NK-92 treated with Interleukin-12 subunit alpha and Interleukin-12 subunit beta, amount 100 ng/mL, for 24 hours (cell line): ENCODE measurements at regions not wholly inside any gene's neighbourhood (a gene's known extent, or its start where the extent isn't known, plus 50 kb on each side); places are given as distances from the start of the nearest gene placed in this dataset.

Experiments used
- DNase-seq: peaks from one replicate; lab custom pipeline; 2025; lab: John Stamatoyannopoulos, UW

GRCh38 chr2:167430447-167430846, 542.2 kb downstream of the XIRP2 start:
- DNase-seq: no peak

- DNase-seq: no peak
Observed at GRCh38 chr2:167424803-167425755, 536.8 kb downstream of the XIRP2 start.

GRCh38 chr2:167424221-167424620, 535.9 kb downstream of the XIRP2 start:
- DNase-seq: no peak

- no peak for DNase-seq
Observed at GRCh38 chr2:167423731-167424130, 535.5 kb downstream of the XIRP2 start.

GRCh38 chr2:167420211-167420610, 531.9 kb downstream of the XIRP2 start:
- DNase-seq: no peak

- no peak for DNase-seq
Observed at GRCh38 chr2:167415068-167415467, 526.8 kb downstream of the XIRP2 start.

GRCh38 chr2:167411367-167411766, 523.1 kb downstream of the XIRP2 start:
- DNase-seq: no peak

- DNase-seq: no peak
Observed at GRCh38 chr2:167406558-167406957, 518.3 kb downstream of the XIRP2 start.

- DNase-seq: no peak
Observed at GRCh38 chr2:167404627-167405284, 516.5 kb downstream of the XIRP2 start.

GRCh38 chr2:167401309-167401708, 513.0 kb downstream of the XIRP2 start:
- no peak for DNase-seq

GRCh38 chr2:167400546-167400945, 512.3 kb downstream of the XIRP2 start:
- no peak for DNase-seq

GRCh38 chr2:167398873-167399272, 510.6 kb downstream of the XIRP2 start:
- DNase-seq: no peak

GRCh38 chr2:167388901-167389300, 500.6 kb downstream of the XIRP2 start:
- no peak for DNase-seq

- no peak for DNase-seq
Observed at GRCh38 chr2:167388497-167388896, 500.2 kb downstream of the XIRP2 start.

GRCh38 chr2:167386694-167387093, 498.4 kb downstream of the XIRP2 start:
- no peak for DNase-seq

- DNase-seq: no peak
Observed at GRCh38 chr2:167383610-167384194, 495.4 kb downstream of the XIRP2 start.

GRCh38 chr2:167381349-167381748, 493.1 kb downstream of the XIRP2 start:
- no peak for DNase-seq

GRCh38 chr2:167380555-167380954, 492.3 kb downstream of the XIRP2 start:
- no peak for DNase-seq

- no peak for DNase-seq
Observed at GRCh38 chr2:167380094-167380493, 491.8 kb downstream of the XIRP2 start.

GRCh38 chr2:167369083-167369482, 480.8 kb downstream of the XIRP2 start:
- DNase-seq: no peak

- no peak for DNase-seq
Observed at GRCh38 chr2:167368371-167368770, 480.1 kb downstream of the XIRP2 start.

- no peak for DNase-seq
Observed at GRCh38 chr2:167365216-167365615, 476.9 kb downstream of the XIRP2 start.

GRCh38 chr2:167361426-167361825, 473.1 kb downstream of the XIRP2 start:
- no peak for DNase-seq
